NCI-H187 treated with DMSO at 0.1 percent for 48 hours (cell line): ENCODE measurements at regions not wholly inside any gene's neighbourhood (a gene's known extent, or its start where the extent isn't known, plus 50 kb on each side); places are given as distances from the start of the nearest gene placed in this dataset.

ENCODE experiments used
- DNase-seq: peaks from one replicate; lab custom pipeline; 2025; lab: John Stamatoyannopoulos, UW

DNA sequence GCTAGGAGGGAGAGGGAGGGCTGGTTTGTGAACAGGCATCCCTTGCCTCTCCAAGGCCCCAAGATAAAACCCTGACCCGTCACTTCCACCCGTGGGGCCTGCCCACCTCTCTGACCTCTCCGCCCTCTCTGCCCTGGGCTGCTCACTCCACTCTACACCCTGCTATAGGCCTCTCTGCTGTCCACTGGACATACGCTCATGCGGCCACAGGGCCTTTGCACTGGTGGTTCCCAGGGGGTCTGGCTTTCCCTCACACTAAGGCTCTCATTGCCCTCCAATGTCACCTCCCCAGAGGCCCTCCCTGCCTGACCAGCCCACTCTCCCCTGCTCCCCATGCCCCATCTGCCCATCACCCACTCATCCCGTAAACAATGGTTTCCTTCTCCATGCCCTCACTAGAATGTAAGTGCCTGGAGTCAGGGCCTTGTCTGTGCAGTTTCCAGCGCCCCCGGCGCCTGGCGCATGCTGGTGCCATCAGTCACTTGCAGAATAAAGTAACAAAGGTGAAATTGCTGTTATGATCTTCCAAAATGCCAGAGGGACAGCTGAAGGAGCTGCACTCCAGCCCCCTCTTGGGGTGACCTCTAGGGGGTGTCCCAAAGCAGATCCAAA lies 73.6 kb downstream of the RFLNA start:
- no peak for DNase-seq

DNA sequence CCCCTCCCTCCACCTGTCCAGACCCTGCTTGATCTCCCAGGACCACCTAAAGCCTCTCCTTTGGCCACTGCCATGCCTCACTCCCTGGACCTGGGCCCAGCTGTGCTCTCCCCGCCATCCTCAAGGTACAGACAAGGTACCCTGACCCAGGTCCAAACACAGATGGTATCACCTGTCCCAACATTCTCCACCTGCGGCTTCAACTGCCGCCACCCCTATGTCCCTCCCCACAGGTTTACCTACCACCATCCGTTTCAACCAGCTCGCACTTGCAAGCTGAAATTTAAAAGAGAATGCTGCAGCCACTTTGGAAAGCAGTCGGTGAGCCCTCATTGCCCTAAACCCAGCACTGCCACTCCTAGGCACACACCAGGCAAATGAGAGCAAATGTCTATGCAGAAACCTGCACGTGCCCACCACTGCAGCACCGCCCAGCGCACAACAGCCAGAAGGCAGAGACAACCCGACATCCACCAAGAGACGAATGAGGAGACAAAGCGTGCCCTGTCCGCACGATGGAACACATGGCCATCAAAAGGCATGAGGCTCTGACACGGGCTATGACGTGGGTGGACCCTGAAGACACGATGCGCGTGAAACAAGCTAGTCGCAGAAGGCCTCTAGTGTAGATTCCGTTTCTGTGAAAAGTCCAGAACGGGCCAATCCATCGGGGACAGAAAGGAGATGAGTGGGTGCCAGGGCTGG lies 71.0 kb downstream of the RFLNA start:
- no peak for DNase-seq
